Fibroblast of lung (primary cell): ENCODE measurements at regions not wholly inside any gene's neighbourhood (a gene's known extent, or its start where the extent isn't known, plus 50 kb on each side); places are given as distances from the start of the nearest gene placed in this dataset.

Experiments used
- CTCF ChIP-seq, 2 donors: IDR thresholded peaks in 1 of 2; conservative IDR thresholded peaks in 1 of 2; 1 replicate in 1 of 2; 2 replicates in 1 of 2; pipeline ENCODE4 v1.5.1; 2011 to 2012; ENCODE audit warnings: low read length in 2 of 2, control low read depth in 1 of 2, inconsistent platforms in 1 of 2, low read depth in 1 of 2, mild to moderate bottlenecking in 1 of 2
- EZH2 ChIP-seq: IDR thresholded peaks from 2 replicates; pipeline ENCODE4 v1.5.1; 2012; ENCODE audit warnings: low read length, control low read depth, mild to moderate bottlenecking; ENCODE audit errors: missing control alignments

GRCh38 chr19:31413353-31413752, 64.1 kb upstream of the TSHZ3 start:
- TF ChIP-seq CTCF (conservative IDR thresholded peaks at IDR 0.05 in 1 of 2, IDR thresholded peaks at IDR 0.05 in 1 of 2; ENCODE audit: low read depth in 1 of 2, low read length in 2 of 2) (no peak), EZH2 (no peak)
